ENCODE measurements at regions not wholly inside any gene's neighbourhood (a gene's known extent, or its start where the extent isn't known, plus 50 kb on each side); places are given as distances from the start of the nearest gene placed in this dataset.

- DNase-seq, result no peak
These were observed 218.3 kb upstream of the IER5L start for GRCh38 chr9:129396365-129396708.

- no peak for DNase-seq
These were observed 217.7 kb upstream of the IER5L start for GRCh38 chr9:129395633-129396364.

GRCh38 chr9:129394886-129395279, 216.8 kb upstream of the IER5L start:
- no peak for DNase-seq

- DNase-seq, result peak; percentile 5
These were observed 216.2 kb upstream of the IER5L start for GRCh38 chr9:129394061-129394885.

GRCh38 chr9:129393064-129393463, 215.0 kb upstream of the IER5L start:
- no peak for DNase-seq

GRCh38 chr9:129392093-129392541, 214.1 kb upstream of the IER5L start:
- DNase-seq, result no peak

GRCh38 chr9:129391221-129391661, 213.2 kb upstream of the IER5L start:
- DNase-seq, result no peak

- DNase-seq, result no peak
These were observed 212.5 kb upstream of the IER5L start for GRCh38 chr9:129390541-129390940.

- DNase-seq, result no peak
These were observed 209.8 kb upstream of the IER5L start for GRCh38 chr9:129387822-129388221.

GRCh38 chr9:129386812-129387177, 208.7 kb upstream of the IER5L start:
- DNase-seq, result no peak

GRCh38 chr9:129385211-129385934, 207.3 kb upstream of the IER5L start:
- DNase-seq, result no peak

- no peak for DNase-seq
These were observed 206.6 kb upstream of the IER5L start for GRCh38 chr9:129384491-129385210.

- DNase-seq, result peak; percentile 45
These were observed 205.8 kb upstream of the IER5L start for GRCh38 chr9:129383561-129384490.

GRCh38 chr9:129383019-129383560, 205.0 kb upstream of the IER5L start:
- DNase-seq, result peak; percentile 53

GRCh38 chr9:129382281-129383018, 204.4 kb upstream of the IER5L start:
- peak; percentile 18 for DNase-seq

- no peak for DNase-seq
These were observed 203.5 kb upstream of the IER5L start for GRCh38 chr9:129381481-129381957.

- DNase-seq, result no peak
These were observed 202.9 kb upstream of the IER5L start for GRCh38 chr9:129380961-129381401.

GRCh38 chr9:129379886-129380285, 201.8 kb upstream of the IER5L start:
- DNase-seq, result no peak

GRCh38 chr9:129379181-129379836, 201.2 kb upstream of the IER5L start:
- no peak for DNase-seq
